ENCODE measurements at regions not wholly inside any gene's neighbourhood (a gene's known extent, or its start where the extent isn't known, plus 50 kb on each side); places are given as distances from the start of the nearest gene placed in this dataset.

- H3K4me3 ChIP-seq (ENCODE audit: low read depth, low read length): no peak overlapping the region
- no peak for TF ChIP-seq CTCF (conservative IDR thresholded peaks at IDR 0.05; ENCODE audit: low read depth, low read length)
- no peak for DNase-seq (ENCODE audit: low read depth)
These were observed 281.1 kb upstream of the TRIB2 start for GRCh38 chr2:12435430-12436222.

- no peak overlapping the region for H3K4me3 ChIP-seq (ENCODE audit: low read depth, low read length)
- TF ChIP-seq CTCF (conservative IDR thresholded peaks at IDR 0.05; ENCODE audit: low read depth, low read length): no peak
- DNase-seq (ENCODE audit: low read depth): no peak
These were observed 280.3 kb upstream of the TRIB2 start for GRCh38 chr2:12436483-12436882.

GRCh38 chr2:12436935-12437561, 279.7 kb upstream of the TRIB2 start:
- TF ChIP-seq CTCF (conservative IDR thresholded peaks at IDR 0.05; ENCODE audit: low read depth, low read length): no peak
- no peak for DNase-seq (ENCODE audit: low read depth)
- H3K4me3 ChIP-seq (ENCODE audit: low read depth, low read length): no peak overlapping the region

GRCh38 chr2:12440731-12441130, 276.0 kb upstream of the TRIB2 start:
- TF ChIP-seq CTCF (conservative IDR thresholded peaks at IDR 0.05; ENCODE audit: low read depth, low read length): no peak
- no peak overlapping the region for H3K4me3 ChIP-seq (ENCODE audit: low read depth, low read length)
- no peak for DNase-seq (ENCODE audit: low read depth)

GRCh38 chr2:12441750-12442475, 274.8 kb upstream of the TRIB2 start:
- no peak overlapping the region for H3K4me3 ChIP-seq (ENCODE audit: low read depth, low read length)
- no peak for DNase-seq (ENCODE audit: low read depth)
- TF ChIP-seq CTCF (conservative IDR thresholded peaks at IDR 0.05; ENCODE audit: low read depth, low read length): no peak

- TF ChIP-seq CTCF (conservative IDR thresholded peaks at IDR 0.05; ENCODE audit: low read depth, low read length): no peak
- DNase-seq (ENCODE audit: low read depth): no peak
- no peak overlapping the region for H3K4me3 ChIP-seq (ENCODE audit: low read depth, low read length)
These were observed 274.3 kb upstream of the TRIB2 start for GRCh38 chr2:12442476-12442847.

Data from epithelial cell of proximal tubule (primary cell).